COLO668 (cell line): ENCODE measurements at regions not wholly inside any gene's neighbourhood (a gene's known extent, or its start where the extent isn't known, plus 50 kb on each side); places are given as distances from the start of the nearest gene placed in this dataset.

ENCODE experiments used
- DNase-seq: peaks from one replicate; lab custom pipeline; 2025; ENCODE audit not compliant: unreplicated experiment; lab: John Stamatoyannopoulos, UW

DNA sequence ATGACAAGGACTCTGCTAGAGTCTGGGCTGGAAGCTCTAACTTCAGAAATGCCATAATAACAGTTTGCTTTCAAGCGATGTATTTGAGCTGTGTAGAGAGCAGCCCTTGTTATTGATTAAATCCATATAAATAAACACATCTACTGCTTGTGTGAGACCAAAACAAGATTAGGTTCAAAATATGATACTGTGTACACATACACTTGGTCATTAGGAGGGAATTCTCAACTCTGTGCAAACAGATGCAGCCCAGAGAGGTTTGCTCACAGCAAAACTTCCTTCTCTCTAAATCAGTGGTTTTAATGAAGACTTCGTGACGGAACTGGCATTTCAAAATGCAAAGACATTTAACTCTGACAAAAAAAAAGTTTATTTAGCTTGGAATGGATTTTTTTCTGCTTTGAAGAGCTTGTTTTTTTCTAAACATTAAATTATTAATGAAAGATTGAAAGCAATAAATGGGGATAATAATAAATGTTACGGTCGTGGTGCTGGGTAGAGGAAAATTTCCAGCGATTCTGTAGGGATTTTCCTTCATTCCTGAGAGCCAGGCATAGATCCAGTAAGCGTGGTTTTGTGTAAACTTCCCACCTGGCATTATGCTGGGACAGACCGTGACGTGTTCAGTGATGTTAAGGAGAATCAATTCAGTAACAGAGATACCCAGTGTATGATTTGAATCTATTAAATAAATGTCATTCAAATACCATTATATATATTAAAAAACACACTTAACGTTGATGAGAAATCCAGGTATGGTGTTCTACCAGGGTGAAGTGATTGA, 213.7 kb downstream of the TEX29 start:
- DNase-seq: peak; percentile 58

DNA sequence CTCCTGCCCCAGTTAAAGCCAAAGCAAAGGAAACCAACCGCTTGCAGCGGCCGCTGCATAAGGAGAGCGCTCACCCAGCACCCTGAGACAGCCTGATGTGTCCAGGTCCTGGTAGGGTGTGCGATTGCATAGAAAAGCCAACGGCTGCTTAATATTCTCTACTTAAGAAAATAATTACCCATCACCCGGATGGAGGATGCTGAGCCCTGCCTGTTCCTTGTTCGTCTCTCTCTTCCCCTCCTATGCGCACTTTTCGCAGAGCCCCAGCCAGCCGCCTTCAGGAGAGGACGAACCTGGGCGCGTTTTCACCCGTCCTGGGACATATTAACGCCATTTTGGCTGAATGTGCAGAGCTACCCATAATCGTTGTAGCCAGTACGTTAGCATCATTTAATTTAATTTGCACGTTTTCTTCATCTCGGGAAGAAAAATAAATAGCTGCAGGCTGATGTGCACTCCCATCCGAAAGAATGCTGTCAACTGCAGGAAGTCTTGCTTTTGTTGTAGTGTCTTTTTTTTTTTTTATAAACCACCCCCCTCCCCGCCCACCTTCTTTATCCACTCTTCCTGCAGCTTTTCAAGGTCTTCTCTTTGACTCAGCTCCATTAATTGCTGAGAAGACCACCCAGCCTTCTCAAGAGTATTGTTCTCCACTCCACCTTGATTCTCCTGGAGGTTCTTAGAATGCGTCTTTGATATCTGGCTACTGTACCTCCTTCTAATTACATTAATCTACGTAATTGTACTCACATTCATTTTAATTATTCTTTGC, 214.5 kb downstream of the TEX29 start:
- peak; percentile 45 for DNase-seq

DNA sequence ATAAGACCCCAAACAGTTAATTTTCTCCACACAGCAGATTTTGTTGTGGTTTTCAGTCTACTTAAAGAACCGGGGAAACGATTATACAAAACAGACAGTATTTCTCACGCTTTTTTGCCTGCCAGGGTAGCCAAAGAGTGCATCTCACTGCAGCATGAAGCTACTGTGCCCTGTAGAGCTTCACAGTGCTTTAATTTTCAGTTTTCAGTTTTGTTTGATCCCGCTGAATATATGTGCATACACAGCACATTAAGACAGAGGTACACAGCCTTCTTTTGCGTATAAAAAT, 215.0 kb downstream of the TEX29 start:
- DNase-seq: no peak

DNA sequence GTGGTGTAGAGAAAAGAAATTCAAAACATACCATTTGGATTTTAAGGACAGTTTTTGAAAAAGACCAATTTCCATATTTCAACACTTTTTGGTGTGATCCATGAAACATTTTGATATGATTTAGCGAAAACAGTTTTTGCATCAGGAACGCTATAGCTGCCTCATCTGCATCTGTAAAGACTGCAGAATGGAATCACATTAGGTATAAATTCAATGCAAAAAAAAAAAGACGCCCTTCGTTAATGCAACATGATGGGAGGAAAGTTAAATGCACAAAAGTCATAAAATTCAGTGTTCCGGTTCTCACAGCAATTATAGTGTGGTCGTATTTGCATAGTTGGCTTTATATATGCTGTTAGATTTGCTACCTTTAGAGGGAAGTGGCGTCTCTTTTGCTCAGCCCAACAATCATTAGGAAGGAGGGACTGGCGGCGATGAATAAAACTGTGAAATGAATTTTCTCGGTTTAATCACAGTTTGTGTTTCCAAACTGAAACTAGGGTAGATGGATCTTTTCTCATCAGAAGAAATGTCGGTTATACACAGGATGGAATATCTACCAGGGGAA, 215.7 kb downstream of the TEX29 start:
- no peak for DNase-seq

DNA sequence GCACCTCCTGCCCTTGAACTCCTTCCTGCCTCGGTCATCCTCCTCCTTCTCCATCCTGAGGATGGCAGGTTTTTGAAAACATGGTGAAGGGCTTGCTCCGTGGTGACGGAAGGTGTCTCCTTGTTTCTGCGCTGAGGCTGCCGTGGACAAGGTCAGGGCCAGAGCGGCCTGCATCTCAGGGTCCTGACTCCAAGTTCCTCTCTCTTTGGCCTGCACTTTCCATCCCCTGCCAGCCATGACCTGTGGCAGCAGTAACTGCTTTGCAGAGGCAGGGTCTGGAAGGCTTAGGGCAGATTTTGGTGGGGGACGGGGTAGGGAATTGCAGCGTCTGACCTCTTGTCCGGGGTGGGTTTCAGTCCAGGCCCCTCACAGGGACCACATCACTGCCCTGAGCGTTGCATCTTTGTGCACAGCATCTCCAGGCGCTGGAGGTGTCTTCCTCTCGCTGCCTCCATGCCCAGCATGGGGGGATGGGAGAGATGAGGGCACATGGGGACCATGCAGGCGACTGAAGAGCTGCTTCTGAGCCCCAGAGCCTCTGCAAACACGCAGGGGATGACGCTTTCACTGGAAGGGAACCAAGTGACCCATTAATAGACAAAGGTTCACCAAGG, 216.8 kb downstream of the TEX29 start:
- no peak for DNase-seq

DNA sequence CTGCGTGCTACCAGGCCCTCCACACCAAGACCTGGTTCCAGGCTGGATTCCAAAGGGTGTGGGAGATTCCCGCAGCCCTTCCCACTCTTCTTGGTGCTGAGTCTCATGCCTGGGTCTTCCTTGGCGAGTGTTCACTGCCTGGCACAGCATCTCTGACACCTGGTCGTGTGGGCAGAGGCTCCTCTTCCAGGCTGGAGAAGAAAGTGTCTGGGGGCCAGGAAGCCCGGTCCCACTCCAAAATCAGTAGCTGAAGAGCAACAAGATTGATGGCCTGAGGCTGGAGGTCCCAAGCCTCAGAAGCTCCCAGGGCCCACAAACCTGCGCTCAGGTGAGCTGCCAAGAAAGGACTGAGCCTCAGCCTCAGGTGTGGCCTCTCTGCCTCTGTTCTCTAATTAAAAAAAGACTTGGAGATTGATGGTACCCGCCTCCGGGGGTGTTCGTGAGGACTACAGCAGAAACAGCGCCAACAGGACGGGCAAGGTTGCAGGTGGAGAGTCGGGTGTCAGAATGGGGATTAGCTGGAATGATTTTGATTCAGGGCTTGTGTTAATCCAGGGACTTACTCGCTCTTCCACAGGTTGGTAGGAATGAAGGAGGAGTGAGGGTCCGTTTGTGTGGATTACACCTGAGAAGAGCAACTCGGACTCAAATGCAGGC, 217.5 kb downstream of the TEX29 start:
- DNase-seq: no peak

DNA sequence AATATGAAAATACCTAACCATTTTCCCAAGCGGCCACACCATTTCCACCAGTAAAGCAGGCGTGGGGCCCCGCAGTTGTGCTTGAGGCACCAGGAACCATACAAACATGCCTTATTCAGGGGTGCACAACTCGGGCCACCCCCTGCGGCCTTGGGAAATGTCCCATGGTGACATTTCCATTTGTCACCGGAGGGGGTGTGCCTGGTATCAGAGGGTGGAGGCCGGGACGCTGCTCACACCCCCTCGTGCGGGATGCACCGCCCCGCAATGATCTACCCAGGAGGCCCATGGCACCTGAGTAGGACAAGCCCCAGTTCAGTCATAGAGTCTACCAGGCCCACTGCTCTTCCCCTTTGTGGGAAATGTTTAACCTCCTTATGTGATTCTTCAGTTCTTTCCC, 218.8 kb downstream of the TEX29 start:
- DNase-seq: no peak

DNA sequence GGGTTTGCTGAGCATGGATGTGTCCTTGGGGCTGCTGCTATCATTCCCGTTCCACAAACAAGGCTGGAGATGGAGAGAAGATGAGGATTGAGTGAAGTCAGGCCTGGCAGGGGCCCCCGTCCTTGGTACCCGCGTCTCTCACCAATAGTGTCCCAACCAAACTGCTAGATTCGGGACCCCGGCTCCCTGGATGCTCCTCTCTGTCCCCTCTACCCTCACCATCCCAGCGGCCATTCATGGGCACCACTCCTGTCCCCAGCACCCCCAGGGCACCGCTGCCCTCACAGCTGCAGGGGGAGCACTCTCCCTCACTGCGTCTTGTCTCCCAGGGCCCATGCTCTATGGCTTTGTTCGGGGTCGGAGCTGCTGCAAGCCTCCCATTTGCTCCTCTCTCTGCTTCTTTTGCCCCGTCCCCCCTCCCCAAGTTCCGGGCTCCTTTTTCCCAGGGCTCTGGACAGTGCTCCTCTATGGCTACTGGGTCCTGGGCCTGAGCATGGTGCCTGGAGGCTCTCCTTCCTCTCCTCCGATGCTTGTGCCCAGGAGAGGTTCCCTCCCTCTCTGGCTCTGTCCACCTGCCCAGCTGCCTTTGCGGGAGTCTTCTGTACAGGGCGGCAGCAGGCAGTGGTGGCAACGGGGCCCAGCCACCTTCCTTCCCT, 219.5 kb downstream of the TEX29 start:
- peak; percentile 51 for DNase-seq

DNA sequence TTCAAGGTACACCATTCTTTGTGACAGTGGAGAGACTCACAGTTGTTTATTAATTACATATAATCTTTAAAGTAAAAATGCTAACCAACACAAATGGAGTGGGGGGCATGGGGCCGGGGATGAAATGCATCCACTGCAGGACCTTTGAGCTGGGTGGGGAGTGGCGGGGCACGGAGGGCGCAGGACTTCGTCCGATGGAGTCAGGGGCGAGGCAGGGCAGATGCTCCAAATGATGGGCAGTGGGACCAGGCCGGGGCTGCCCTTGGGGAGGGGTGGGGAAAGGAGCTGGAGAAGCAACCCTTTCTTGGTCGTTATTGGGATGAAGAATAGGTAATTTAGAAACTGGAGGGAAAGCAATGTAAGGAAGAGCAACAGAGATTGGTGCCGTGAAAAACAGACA, 220.0 kb downstream of the TEX29 start:
- DNase-seq: no peak

DNA sequence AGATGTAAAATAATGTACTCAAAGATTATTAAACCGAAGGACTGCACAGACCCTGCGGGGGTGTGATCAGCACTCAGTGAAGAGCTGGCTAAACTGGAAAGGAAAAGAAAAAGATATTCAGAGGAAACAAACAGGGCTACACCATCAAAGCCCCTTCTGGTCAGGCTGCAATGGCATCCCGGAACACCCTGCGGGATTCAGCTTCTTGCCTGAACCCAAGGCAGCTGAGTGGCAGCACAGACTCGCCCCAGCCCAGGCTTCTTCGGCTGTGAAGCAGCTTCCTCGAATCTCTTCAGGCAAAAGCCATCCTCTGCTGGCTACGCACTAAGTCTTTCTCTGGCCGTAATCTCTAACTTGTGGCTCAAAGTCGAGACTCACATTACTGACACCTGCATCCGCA, 220.9 kb downstream of the TEX29 start:
- DNase-seq: no peak

DNA sequence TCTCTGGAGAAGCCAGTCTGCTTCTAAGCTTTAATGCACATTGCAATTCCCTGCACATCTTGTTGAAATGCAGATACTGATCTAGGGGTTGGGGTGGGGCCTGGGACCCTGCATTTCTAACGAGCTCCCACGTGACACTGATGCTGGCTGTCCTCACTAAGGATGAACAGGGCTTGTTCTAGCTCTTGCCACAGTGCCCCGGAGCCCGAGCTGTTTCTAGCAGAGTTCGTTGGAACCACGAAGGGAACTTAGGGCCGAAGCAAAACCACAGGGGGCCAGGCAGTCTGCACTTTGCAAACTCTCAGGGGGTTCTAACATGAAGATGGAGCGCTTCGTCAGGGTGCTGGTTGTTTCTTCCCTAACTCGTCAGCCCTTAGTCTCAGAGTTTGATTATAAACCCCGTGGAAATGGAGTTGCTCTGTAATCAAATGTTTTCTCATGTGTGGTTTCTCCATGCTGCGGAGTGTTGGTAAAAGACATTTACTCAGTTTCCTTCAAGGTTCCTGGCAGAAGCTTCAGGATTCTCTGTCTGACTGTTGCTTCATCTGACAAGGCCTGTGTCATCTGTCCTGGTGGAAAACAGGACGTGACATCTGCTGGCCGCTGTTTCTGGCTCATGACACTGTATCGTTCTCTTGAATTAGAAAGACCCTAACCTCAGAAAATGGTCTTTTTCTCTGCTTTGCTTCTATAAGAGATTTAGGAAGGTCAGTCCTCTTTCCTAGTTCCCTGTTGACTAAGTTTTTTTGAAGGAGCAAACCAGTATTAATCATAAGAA, 221.5 kb downstream of the TEX29 start:
- DNase-seq: no peak

DNA sequence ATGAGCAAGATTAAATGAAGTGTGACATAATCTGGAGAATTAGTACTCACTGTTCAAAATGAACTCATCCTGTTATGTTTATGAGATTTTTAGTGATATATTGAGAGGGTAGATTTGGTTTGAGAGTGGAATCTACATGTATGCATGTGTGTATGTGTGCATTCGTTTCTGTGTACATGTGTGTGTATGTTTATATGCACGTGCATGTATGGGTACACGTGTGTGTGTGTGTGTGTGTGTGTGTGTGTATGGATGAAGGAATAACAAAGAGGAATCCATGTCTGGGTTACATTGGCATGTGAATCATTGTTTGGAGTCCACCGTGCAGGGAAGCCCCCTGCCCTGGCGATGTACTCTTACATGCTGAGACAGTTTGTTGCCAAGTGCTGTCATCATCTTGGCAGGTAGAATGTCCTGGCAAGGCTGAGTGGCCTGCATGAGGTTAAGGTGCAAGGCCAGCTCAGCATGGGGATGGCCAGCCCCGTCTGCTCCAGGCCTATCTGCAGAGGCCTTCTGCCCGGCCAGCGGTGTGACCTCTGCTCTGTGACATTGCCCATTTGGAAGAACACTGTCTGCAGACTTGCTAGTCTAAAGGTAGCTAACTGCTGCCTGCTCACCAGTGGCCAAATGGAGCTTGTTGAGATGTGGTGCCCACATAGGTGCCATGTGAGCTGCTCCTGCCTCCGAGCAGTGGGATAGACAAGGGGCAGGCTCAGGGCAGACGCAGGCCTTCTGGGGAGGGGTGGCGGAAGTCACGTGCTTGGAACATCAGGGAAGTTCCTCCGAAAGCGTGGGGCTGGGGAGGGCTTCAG, 222.3 kb downstream of the TEX29 start:
- no peak for DNase-seq

DNA sequence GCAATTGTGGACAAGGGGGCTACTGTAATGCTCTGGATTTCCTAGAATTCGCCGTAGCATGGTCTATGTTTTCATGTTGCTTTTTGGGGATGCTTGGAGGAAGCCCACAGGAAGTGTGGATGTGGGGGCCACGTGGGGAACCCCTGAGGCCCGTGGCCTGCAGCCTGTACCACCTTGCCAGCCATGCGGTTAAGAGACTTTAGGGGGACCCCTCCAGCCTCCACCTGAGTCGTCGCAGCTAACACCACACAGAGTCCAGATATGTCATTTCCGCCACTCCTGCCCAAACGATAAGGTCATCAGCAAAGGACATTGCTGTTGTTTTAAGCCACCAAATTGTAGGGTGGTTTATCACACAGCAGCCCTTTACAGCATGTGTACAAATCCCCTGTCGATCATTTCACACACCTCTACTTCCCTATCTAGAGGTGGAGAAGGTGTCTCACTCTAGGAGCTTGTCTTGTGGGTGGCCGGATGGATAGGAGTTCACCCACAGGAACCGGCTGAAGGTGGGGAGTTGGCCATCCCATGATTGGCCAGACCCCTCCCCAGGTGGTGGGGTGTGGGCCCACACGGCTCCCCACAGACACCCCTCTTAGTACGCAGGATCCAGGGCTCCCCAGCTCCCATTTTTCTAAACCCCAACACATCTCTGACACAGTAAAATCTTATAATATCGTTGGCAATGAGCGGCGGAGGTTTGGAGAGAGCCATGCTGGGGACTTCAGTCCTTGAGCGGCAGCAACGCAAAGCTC, 226.7 kb downstream of the TEX29 start:
- DNase-seq: no peak

DNA sequence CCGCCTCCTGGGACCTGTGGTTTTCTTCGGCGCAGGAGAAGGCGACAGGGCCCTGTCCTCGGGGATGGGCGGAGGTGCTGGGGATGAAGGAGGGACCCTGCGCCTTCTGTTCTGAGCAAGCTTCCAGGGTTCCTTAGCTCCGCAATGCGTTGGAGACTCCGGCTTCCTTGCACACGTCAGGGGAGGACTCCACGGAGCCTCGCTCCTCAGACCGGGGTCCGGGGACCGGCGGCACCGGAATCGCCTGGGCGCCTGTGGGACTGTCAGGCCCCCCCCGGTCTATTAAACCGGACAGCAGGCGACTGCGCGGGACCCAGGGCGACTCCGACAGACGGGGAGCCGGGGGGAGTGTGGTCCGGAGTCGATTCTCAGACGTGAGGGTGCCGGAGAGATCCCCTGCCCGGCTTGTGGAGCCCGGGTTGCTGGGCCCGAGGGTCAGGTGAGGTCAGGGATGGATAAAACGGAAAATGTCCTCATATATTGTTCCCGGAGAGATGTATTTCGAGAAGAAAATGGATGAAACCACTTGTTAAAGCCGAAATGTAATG, 227.4 kb downstream of the TEX29 start:
- no peak for DNase-seq

DNA sequence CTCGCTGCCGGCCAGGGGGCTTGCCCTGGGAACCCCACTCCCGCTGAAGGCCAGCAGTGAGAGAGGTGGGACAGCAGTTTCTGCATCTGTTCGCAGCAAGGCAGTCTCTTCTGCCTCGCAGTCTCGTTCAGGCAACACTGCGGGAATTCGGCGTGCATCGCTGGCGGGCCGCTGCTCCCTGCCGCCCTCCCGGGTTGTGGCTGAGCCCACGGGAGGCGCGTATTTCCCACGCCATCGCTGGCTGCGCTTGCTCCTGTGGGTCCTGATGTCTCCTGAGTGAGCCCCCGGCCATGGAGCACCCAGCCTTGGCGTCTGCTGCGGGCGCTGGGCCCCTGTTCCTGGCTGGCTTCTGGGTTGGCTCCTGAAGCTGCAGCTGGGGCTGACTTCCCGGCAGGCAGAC, 227.9 kb downstream of the TEX29 start:
- no peak for DNase-seq

DNA sequence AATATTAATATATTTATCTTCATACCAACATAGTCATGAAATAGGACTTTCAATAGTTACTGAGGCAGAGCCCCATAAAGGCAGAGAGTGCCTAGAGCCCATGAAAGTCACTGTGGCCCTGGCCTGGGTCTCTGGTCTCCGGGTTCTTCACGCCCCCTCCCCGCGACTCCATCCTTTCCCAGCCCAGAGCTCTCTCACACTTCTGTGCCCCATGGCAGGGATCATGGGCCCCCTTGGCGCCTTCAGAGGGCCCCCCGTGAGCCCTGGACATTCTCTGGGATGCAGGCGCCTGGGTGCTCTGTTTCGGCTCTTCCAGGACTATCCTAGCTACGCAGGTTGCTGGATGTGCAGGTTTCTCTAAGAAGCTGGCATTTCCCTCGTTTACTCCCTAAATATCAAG, 228.4 kb downstream of the TEX29 start:
- DNase-seq: no peak

DNA sequence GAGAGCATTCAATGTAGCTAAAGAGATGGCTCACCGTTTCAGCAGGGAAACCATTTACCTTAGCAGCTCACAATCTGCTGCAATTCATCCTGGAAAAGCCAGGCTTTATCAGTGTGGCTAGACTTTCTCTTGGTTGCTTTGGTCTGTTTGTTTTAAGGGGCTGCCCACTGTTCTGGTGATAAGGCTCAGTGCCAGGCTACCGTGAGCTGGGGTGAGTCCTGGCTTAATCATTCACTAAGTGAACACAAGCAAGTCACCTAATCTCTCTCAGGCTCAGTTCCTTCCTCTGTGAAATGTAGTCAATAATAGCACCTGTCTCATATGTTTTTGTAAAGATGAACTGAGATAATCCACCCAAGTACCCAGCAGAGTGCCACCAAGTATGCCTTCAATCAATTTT, 229.0 kb downstream of the TEX29 start:
- peak; percentile 79 for DNase-seq

DNA sequence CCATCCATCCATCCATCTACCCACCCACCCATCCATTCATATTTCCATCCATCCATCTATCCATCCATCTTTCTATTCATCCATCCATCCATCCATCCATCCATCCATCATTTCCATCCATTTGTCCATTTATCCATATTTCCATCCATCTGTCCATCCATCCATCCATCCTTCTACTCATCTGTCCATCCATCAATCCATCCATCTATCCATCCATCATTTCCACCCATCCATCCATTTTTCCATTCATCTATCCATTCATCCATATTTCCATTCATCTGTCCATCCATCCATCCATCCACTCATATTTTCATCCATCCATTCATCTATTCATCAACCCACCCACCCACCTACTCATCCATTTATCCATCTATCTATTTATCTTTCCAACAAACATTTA, 229.6 kb downstream of the TEX29 start:
- DNase-seq: no peak
